Neural cell (in vitro differentiated cells): ENCODE measurements at regions not wholly inside any gene's neighbourhood (a gene's known extent, or its start where the extent isn't known, plus 50 kb on each side); places are given as distances from the start of the nearest gene placed in this dataset.
"Not testable (repeated sequence)": the region's sequence is repeated elsewhere in the genome, so short reads cannot be mapped to it uniquely, and the experiment has no call there.

Experiments
- H2AFZ ChIP-seq: fragments of 200-600, 300-800 bp; sonication (generic), shearing (Covaris generic); 2 replicates; pipeline ENCODE4 v1.6.0; 2014; ENCODE audit warnings: low read depth, mild to moderate bottlenecking, antibody characterized with exemption, low read length, moderate library complexity
- H3F3A ChIP-seq: fragments of 200-600 bp; shearing (Covaris generic); 2 replicates; pipeline ENCODE4 v1.6.1; 2016; ENCODE audit warnings: mild to moderate bottlenecking, moderate library complexity, mixed read lengths, antibody characterized with exemption, low read length; ENCODE audit not compliant: insufficient read depth, poor library complexity, severe bottlenecking
- H3K27ac ChIP-seq: fragments of 200-600, 300-800 bp; sonication (generic), shearing (Covaris generic); 2 replicates; pipeline ENCODE4 v1.5.1; 2014; ENCODE audit warnings: mild to moderate bottlenecking, low read length, moderate library complexity
- H3K27me3 ChIP-seq: fragments of 300-800, 200-600 bp; sonication (generic), shearing (Covaris generic); 2 replicates; pipeline ENCODE4 v1.6.0; 2014; ENCODE audit warnings: mild to moderate bottlenecking, low read depth, low read length, moderate library complexity; ENCODE audit not compliant: insufficient read depth
- H3K36me3 ChIP-seq: fragments of 300-800, 200-600 bp; sonication (generic), shearing (Covaris generic); 2 replicates; pipeline ENCODE4 v1.5.1; 2014; ENCODE audit warnings: mild to moderate bottlenecking, antibody characterized with exemption, low read length, moderate library complexity; ENCODE audit not compliant: insufficient read depth
- H3K4me2 ChIP-seq: fragments of 300-800, 200-600 bp; sonication (generic), shearing (Covaris generic); 2 replicates; pipeline ENCODE4 v1.6.0; 2014; ENCODE audit warnings: mild to moderate bottlenecking, low read length
- H3K4me3 ChIP-seq: fragments of 300-800, 200-600 bp; sonication (generic), shearing (Covaris generic); 2 replicates; pipeline ENCODE4 v1.5.1; 2014; ENCODE audit warnings: mild to moderate bottlenecking, low read length, moderate library complexity
- H3K79me2 ChIP-seq: fragments of 200-600 bp; shearing (Covaris generic); replicated peaks from 2 replicates; pipeline ENCODE4 v1.6.0; 2014; ENCODE audit warnings: mild to moderate bottlenecking, low read length, moderate library complexity; ENCODE audit not compliant: insufficient read depth
- H3K9ac ChIP-seq: fragments of 300-800, 200-600 bp; sonication (generic), shearing (Covaris generic); 2 replicates; pipeline ENCODE4 v1.6.1; 2016; ENCODE audit warnings: mild to moderate bottlenecking, low read length, mixed read lengths
- H3K9me2 ChIP-seq: fragments of 200-600 bp; shearing (Covaris generic); 2 replicates; pipeline ENCODE4 v1.6.1; 2016; ENCODE audit warnings: mild to moderate bottlenecking, low read length, mixed read lengths; ENCODE audit not compliant: insufficient read depth
- H3K9me3 ChIP-seq: fragments of 200-600, 300-800 bp; sonication (generic), shearing (Covaris generic); 2 replicates; pipeline ENCODE4 v1.6.1; 2016; ENCODE audit warnings: mild to moderate bottlenecking, mixed run types, low read length, moderate library complexity, mixed read lengths
- H4K20me1 ChIP-seq: fragments of 200-600 bp; shearing (Covaris generic); 2 replicates; pipeline ENCODE4 v1.6.1; 2016; ENCODE audit warnings: mild to moderate bottlenecking, mixed run types; ENCODE audit not compliant: insufficient read depth
- EP300 ChIP-seq: fragments of 450-650 bp; conservative IDR thresholded peaks from 2 replicates; pipeline ENCODE4 v1.6.1; 2014; ENCODE audit warnings: antibody characterized with exemption, mild to moderate bottlenecking, moderate library complexity; ENCODE audit not compliant: poor library complexity, severe bottlenecking
- EZH2 ChIP-seq: fragments of 200-600, 300-800 bp; shearing (Covaris generic), sonication (generic); IDR thresholded peaks from 2 replicates; pipeline ENCODE4 v1.6.1; 2014; ENCODE audit warnings: antibody characterized with exemption, low read length, borderline replicate concordance, mild to moderate bottlenecking; ENCODE audit not compliant: insufficient read depth, poor library complexity, severe bottlenecking
- MXI1 ChIP-seq: fragments of 450-650 bp; conservative IDR thresholded peaks from 2 replicates; pipeline ENCODE4 v1.6.1; 2014; ENCODE audit warnings: antibody characterized with exemption, mild to moderate bottlenecking; ENCODE audit not compliant: poor library complexity, severe bottlenecking
- POLR2AphosphoS5 ChIP-seq: IDR thresholded peaks from 2 replicates; pipeline ENCODE4 v1.6.1; 2012
- RAD21 ChIP-seq: fragments of 450-650 bp; conservative IDR thresholded peaks from 2 replicates; pipeline ENCODE4 v1.6.1; 2014; ENCODE audit warnings: antibody characterized with exemption, mild to moderate bottlenecking, moderate library complexity
- SMC3 ChIP-seq: fragments of 450-650 bp; conservative IDR thresholded peaks from 2 replicates; pipeline ENCODE4 v1.6.1; 2014; ENCODE audit warnings: antibody characterized with exemption, mild to moderate bottlenecking, moderate library complexity; ENCODE audit not compliant: poor library complexity
- TAF1 ChIP-seq: IDR thresholded peaks from 2 replicates; pipeline ENCODE4 v1.6.1; 2012; ENCODE audit warnings: low read depth
- TF ChIP-seq, protein P1 (sequence below): IDR thresholded peaks from 2 replicates; pipeline ENCODE4 v1.6.1; 2012; ENCODE audit warnings: borderline replicate concordance
- TF ChIP-seq, protein P2 (sequence below): fragments of 450-650 bp; IDR thresholded peaks from 2 replicates; pipeline ENCODE4 v1.5.1; 2014; ENCODE audit warnings: antibody characterized with exemption, mild to moderate bottlenecking, moderate library complexity; ENCODE audit not compliant: poor library complexity, severe bottlenecking

DNA sequence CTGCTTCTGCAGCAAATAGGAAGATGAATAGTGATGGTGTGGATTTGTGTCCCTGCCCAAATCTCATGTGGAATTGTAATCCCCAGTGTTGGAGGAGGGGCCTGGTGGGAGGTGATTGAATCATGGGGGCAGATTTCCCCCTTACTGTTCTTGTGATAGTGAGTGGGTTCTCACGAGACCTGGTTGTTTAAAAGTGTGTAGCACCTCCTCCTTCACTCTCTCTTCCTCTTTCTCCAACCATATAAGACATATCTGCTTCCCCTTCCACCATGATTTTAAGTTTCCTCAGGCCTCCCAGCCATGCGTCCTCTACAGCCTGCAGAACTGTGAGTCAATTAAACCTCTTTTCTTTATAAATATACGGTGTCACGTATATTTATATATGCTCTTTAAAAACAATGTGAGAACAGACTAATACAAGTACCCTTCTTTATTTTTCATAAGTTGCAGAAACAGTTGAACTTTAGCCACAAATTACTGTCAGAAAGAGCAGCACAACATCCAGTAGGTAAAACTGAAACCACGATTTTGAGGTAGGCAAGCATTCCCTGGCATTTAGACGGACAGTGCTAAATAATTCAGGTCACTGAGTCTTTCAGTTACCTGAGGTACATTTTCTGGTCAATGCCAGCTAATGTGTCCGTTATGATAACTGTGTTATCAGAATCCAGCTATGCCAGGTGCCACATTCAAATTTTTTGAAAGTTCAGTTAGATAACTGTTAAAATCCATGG is 79.3 kb upstream of the SPEF2 start:
- no peaks in the 10 kb centered on the region for H3K36me3 ChIP-seq
- no peaks in the 10 kb centered on the region for H3K27me3 ChIP-seq
- H3K4me2 ChIP-seq: no peak overlapping the region
- no peak overlapping the region for H3K27ac ChIP-seq
- no peak overlapping the region for H3K4me3 ChIP-seq
- H3K9me2 ChIP-seq: no peaks in the 10 kb centered on the region
- no peaks in the 10 kb centered on the region for H3K9me3 ChIP-seq
- no peaks in the 10 kb centered on the region for H3F3A ChIP-seq
- H2AFZ ChIP-seq: no peak overlapping the region
- no peaks in the 10 kb centered on the region for H3K79me2 ChIP-seq
- H3K9ac ChIP-seq: no peak overlapping the region
- TF ChIP-seq MXI1: no peak
- TF ChIP-seq, protein P1, sequence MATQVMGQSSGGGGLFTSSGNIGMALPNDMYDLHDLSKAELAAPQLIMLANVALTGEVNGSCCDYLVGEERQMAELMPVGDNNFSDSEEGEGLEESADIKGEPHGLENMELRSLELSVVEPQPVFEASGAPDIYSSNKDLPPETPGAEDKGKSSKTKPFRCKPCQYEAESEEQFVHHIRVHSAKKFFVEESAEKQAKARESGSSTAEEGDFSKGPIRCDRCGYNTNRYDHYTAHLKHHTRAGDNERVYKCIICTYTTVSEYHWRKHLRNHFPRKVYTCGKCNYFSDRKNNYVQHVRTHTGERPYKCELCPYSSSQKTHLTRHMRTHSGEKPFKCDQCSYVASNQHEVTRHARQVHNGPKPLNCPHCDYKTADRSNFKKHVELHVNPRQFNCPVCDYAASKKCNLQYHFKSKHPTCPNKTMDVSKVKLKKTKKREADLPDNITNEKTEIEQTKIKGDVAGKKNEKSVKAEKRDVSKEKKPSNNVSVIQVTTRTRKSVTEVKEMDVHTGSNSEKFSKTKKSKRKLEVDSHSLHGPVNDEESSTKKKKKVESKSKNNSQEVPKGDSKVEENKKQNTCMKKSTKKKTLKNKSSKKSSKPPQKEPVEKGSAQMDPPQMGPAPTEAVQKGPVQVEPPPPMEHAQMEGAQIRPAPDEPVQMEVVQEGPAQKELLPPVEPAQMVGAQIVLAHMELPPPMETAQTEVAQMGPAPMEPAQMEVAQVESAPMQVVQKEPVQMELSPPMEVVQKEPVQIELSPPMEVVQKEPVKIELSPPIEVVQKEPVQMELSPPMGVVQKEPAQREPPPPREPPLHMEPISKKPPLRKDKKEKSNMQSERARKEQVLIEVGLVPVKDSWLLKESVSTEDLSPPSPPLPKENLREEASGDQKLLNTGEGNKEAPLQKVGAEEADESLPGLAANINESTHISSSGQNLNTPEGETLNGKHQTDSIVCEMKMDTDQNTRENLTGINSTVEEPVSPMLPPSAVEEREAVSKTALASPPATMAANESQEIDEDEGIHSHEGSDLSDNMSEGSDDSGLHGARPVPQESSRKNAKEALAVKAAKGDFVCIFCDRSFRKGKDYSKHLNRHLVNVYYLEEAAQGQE: no peak
- TF ChIP-seq POLR2AphosphoS5: no peak
- no peak for TF ChIP-seq EP300
- TF ChIP-seq EZH2: no peak
- no peak for TF ChIP-seq SMC3
- TF ChIP-seq, protein P2, sequence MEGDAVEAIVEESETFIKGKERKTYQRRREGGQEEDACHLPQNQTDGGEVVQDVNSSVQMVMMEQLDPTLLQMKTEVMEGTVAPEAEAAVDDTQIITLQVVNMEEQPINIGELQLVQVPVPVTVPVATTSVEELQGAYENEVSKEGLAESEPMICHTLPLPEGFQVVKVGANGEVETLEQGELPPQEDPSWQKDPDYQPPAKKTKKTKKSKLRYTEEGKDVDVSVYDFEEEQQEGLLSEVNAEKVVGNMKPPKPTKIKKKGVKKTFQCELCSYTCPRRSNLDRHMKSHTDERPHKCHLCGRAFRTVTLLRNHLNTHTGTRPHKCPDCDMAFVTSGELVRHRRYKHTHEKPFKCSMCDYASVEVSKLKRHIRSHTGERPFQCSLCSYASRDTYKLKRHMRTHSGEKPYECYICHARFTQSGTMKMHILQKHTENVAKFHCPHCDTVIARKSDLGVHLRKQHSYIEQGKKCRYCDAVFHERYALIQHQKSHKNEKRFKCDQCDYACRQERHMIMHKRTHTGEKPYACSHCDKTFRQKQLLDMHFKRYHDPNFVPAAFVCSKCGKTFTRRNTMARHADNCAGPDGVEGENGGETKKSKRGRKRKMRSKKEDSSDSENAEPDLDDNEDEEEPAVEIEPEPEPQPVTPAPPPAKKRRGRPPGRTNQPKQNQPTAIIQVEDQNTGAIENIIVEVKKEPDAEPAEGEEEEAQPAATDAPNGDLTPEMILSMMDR: no peak
- TF ChIP-seq RAD21: no peak
- no peak for TF ChIP-seq TAF1
- no peaks in the 10 kb centered on the region for H4K20me1 ChIP-seq

DNA sequence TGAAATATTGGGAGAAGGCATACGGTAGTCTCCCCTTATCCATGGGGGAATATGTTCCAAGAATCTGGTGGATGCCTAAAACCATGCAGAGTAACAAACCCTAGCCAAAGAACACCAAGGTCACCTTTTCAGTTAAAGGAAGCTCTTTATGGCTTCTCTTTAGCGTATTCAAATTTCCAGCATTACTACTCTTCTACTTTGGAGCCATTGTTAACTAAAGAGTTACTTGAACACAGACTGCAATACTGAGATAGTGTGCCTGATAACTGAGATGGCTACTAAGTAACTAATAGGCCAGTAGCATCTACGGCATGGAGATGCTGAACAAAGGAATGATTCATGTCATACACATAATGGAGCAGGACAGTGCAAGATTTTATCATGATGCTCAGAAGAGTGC is 84.5 kb upstream of the SPEF2 start:
- Histone ChIP-seq H3F3A (no peaks in the 10 kb centered on the region), H4K20me1 (no peaks in the 10 kb centered on the region), H2AFZ (no peak overlapping the region), H3K27me3 (no peaks in the 10 kb centered on the region), H3K4me3 (no peak overlapping the region), H3K9me2 (no peaks in the 10 kb centered on the region), H3K9me3 (no peaks in the 10 kb centered on the region), H3K36me3 (no peaks in the 10 kb centered on the region), H3K27ac (no peak overlapping the region), H3K4me2 (no peak overlapping the region), H3K79me2 (no peaks in the 10 kb centered on the region), H3K9ac (no peak overlapping the region)
- TF ChIP-seq SMC3 (no peak), TAF1 (no peak), EZH2 (no peak), POLR2AphosphoS5 (no peak)
- TF ChIP-seq, protein P1: no peak
- TF ChIP-seq, protein P2: no peak

DNA sequence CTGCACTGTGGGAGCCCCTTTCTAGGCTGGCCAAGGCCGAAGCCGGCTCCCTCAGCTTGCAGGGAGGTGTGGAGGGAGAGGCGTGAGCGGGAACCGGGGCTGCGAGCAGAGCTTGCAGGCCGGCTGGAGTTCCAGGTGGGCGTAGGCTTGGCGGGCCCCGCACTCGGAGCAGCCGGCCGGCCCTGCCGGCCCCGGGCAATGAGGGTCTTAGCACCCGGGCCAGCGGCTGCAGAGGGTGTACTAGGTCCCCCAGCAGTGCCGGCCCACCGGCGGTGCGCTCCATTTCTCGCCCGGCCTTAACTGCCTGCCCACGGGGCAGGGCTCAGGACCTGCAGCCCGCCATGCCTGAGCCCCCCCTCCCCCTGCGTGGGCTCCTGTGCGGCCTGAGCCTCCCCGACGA is 86.1 kb upstream of the SPEF2 start:
- H3K9ac ChIP-seq, H3K9me3 ChIP-seq, H3K4me3 ChIP-seq, H3K4me2 ChIP-seq, H3K27me3 ChIP-seq, H3K27ac ChIP-seq, H3F3A ChIP-seq, H2AFZ ChIP-seq, H3K9me2 ChIP-seq, H3K79me2 ChIP-seq, H4K20me1 ChIP-seq, H3K36me3 ChIP-seq: not testable (repeated sequence)
